ENCODE measurements at regions not wholly inside any gene's neighbourhood (a gene's known extent, or its start where the extent isn't known, plus 50 kb on each side); places are given as distances from the start of the nearest gene placed in this dataset.

GRCh38 chr5:23169660-23170416 lies 316.7 kb upstream of the CDH12 start:
- TF ChIP-seq, protein P1, sequence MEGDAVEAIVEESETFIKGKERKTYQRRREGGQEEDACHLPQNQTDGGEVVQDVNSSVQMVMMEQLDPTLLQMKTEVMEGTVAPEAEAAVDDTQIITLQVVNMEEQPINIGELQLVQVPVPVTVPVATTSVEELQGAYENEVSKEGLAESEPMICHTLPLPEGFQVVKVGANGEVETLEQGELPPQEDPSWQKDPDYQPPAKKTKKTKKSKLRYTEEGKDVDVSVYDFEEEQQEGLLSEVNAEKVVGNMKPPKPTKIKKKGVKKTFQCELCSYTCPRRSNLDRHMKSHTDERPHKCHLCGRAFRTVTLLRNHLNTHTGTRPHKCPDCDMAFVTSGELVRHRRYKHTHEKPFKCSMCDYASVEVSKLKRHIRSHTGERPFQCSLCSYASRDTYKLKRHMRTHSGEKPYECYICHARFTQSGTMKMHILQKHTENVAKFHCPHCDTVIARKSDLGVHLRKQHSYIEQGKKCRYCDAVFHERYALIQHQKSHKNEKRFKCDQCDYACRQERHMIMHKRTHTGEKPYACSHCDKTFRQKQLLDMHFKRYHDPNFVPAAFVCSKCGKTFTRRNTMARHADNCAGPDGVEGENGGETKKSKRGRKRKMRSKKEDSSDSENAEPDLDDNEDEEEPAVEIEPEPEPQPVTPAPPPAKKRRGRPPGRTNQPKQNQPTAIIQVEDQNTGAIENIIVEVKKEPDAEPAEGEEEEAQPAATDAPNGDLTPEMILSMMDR (IDR thresholded peaks at IDR 0.05; ENCODE audit: low read depth, low read length, missing control alignments): no peak
- no peak for DNase-seq (ENCODE audit: extremely low read depth, low read depth)
- no peak overlapping the region for H3K4me3 ChIP-seq (replicated peaks; ENCODE audit: low read depth, low read length)

- TF ChIP-seq, protein P1 (IDR thresholded peaks at IDR 0.05; ENCODE audit: low read depth, low read length, missing control alignments): no peak
- no peak for DNase-seq (ENCODE audit: extremely low read depth, low read depth)
- H3K4me3 ChIP-seq (replicated peaks; ENCODE audit: low read depth, low read length): no peak overlapping the region
Observed at GRCh38 chr5:23164971-23165370, 311.8 kb upstream of the CDH12 start.

GRCh38 chr5:23158179-23158578 lies 305.0 kb upstream of the CDH12 start:
- TF ChIP-seq, protein P1 (IDR thresholded peaks at IDR 0.05; ENCODE audit: low read depth, low read length, missing control alignments): no peak
- no peak overlapping the region for H3K4me3 ChIP-seq (replicated peaks; ENCODE audit: low read depth, low read length)
- DNase-seq (ENCODE audit: extremely low read depth, low read depth): no peak

DNA sequence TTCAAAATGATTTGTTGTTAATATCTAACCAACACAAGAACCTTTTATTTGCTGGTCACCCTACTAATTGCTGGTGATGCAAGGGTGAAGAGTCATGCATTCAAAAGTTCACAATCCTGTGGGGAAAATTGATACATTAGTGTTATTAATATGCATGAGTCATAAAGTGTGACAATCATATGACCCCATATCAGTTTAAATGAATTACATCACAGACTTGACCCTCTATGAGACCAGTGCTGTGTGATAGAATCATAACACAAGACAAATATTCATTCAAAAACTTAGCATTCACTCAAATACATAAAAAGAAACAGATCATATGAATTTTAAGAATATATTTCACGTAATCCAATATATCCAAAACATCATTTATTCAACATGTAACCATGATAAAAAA lies 304.6 kb upstream of the CDH12 start:
- no peak overlapping the region for H3K4me3 ChIP-seq (replicated peaks; ENCODE audit: low read depth, low read length)
- TF ChIP-seq, protein P1 (IDR thresholded peaks at IDR 0.05; ENCODE audit: low read depth, low read length, missing control alignments): no peak
- no peak for DNase-seq (ENCODE audit: extremely low read depth, low read depth)

GRCh38 chr5:23157169-23157568 lies 304.0 kb upstream of the CDH12 start:
- no peak for DNase-seq (ENCODE audit: extremely low read depth, low read depth)
- no peak overlapping the region for H3K4me3 ChIP-seq (replicated peaks; ENCODE audit: low read depth, low read length)
- TF ChIP-seq, protein P1 (IDR thresholded peaks at IDR 0.05; ENCODE audit: low read depth, low read length, missing control alignments): no peak

DNA sequence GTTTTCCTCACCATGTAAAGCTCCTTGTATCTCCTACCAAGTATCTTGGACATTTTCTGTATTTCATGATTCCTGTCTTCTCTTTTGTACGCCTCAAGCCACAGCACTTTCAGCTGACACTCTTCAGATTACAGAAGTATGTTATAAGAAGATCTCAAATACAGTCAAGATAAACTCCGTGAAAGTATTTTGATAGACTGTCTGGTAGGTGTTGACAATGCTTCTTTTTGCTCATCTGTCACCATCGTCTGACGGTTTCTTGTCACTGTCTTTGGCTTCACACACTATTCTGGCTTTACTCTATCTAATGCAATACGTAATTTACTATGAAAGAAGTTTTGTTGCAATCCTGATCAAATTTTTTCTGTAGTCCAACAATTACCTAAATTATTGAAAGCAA lies 294.5 kb upstream of the CDH12 start:
- no peak overlapping the region for H3K4me3 ChIP-seq (replicated peaks; ENCODE audit: low read depth, low read length)
- TF ChIP-seq, protein P1 (IDR thresholded peaks at IDR 0.05; ENCODE audit: low read depth, low read length, missing control alignments): no peak
- no peak for DNase-seq (ENCODE audit: extremely low read depth, low read depth)

- no peak for DNase-seq (ENCODE audit: extremely low read depth, low read depth)
- no peak overlapping the region for H3K4me3 ChIP-seq (replicated peaks; ENCODE audit: low read depth, low read length)
- TF ChIP-seq, protein P1 (IDR thresholded peaks at IDR 0.05; ENCODE audit: low read depth, low read length, missing control alignments): no peak
Observed at GRCh38 chr5:23146183-23146582, 293.0 kb upstream of the CDH12 start.

All from HFF-Myc (cell line).